ENCODE measurements at regions not wholly inside any gene's neighbourhood (a gene's known extent, or its start where the extent isn't known, plus 50 kb on each side); places are given as distances from the start of the nearest gene placed in this dataset.

GRCh38 chr5:5704352-5704751 lies 281.9 kb downstream of the ICE1 start:
- no peak for TF ChIP-seq CTCF (IDR thresholded peaks at IDR 0.05)
- TF ChIP-seq EZH2 (IDR thresholded peaks at IDR 0.05) = no peak

All from neural progenitor cell (in vitro differentiated cells).